T-helper 2 cell treated with Interferon-gamma antibody and Interleukin-4, amounts not matched to agents 5 μg/mL and 100 μg/mL, for 36 hours (primary cell): ENCODE measurements at regions not wholly inside any gene's neighbourhood (a gene's known extent, or its start where the extent isn't known, plus 50 kb on each side); places are given as distances from the start of the nearest gene placed in this dataset.

Experiments used
- DNase-seq: peaks from one replicate; pipeline ENCODE4 v3.0.0; 2021; ENCODE audit warnings: low spot score
- H3K27ac Mint-ChIP-seq: one replicate; pipeline ENCODE4 v1.8.0; 2021; ENCODE audit warnings: mild to moderate bottlenecking, mixed read lengths
- H3K27me3 Mint-ChIP-seq: one replicate; pipeline ENCODE4 v1.8.0; 2021; ENCODE audit warnings: low read depth, mixed read lengths
- H3K36me3 Mint-ChIP-seq: one replicate; pipeline ENCODE4 v1.8.0; 2021; ENCODE audit warnings: low read depth, mixed read lengths
- H3K4me1 Mint-ChIP-seq: one replicate; pipeline ENCODE4 v1.8.0; 2021; ENCODE audit warnings: low read depth, mixed read lengths
- H3K4me3 Mint-ChIP-seq: one replicate; pipeline ENCODE4 v1.8.0; 2022; ENCODE audit warnings: mild to moderate bottlenecking, moderate library complexity, mixed read lengths
- H3K9me3 Mint-ChIP-seq: one replicate; pipeline ENCODE4 v1.8.0; 2021; ENCODE audit warnings: mixed read lengths

- Mint-ChIP-seq H3K27ac (no peak overlapping the region), H3K36me3 (no peaks in the 10 kb centered on the region), H3K4me3 (no peak overlapping the region), H3K4me1 (no peaks in the 10 kb centered on the region), H3K27me3 (no peaks in the 10 kb centered on the region), H3K9me3 (peaks cover 38% of the 10 kb centered on the region)
- DNase-seq, result no peak
Observed at GRCh38 chr3:82807781-82808180, 1046.3 kb upstream of the GBE1 start.

DNA sequence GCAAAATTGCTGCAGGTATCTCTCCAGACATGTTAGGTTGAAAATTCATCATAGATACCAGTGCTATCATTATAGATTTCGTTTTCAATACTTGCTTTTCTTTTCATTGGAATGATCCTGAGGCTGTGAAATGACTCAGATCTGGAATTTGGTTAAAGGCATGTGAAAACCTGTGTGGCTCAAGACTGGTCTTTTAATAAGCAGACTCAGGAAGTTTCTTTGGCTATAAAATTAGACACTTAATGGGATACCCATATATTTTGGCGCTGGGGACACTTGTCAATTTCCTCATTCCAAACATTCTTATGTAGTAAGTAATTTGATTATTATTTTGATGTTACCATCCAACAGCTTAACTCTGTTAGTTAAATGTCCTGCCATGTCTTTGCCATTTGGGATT, 1041.1 kb upstream of the GBE1 start:
- Mint-ChIP-seq H3K36me3 (no peaks in the 10 kb centered on the region), H3K27me3 (no peaks in the 10 kb centered on the region), H3K27ac (no peak overlapping the region), H3K4me3 (no peak overlapping the region), H3K4me1 (no peaks in the 10 kb centered on the region), H3K9me3 (peaks cover 39% of the 10 kb centered on the region)
- no peak for DNase-seq

DNA sequence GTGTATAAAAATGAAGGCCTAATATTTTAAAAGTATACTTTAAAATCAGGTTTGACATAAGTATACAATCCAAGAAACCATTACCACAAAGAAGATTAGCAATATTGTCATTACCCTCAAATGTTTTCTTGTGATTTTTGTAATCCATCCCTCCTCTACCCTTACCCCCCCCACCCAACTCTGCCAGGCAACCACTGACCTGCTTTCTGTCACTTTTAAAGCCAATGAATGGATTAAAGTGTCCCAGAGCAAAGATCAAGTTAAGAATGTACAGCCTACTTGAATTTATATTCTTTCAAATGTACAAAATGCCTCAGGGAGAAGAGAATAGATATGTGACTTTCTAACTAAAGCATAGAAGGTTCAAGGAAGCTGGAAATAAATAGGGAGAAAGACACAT, 1038.8 kb upstream of the GBE1 start:
- no peak for DNase-seq
- Mint-ChIP-seq H3K36me3 (no peaks in the 10 kb centered on the region), H3K4me3 (no peak overlapping the region), H3K4me1 (no peaks in the 10 kb centered on the region), H3K27ac (no peak overlapping the region), H3K9me3 (peaks cover 33% of the 10 kb centered on the region), H3K27me3 (no peaks in the 10 kb centered on the region)

DNA sequence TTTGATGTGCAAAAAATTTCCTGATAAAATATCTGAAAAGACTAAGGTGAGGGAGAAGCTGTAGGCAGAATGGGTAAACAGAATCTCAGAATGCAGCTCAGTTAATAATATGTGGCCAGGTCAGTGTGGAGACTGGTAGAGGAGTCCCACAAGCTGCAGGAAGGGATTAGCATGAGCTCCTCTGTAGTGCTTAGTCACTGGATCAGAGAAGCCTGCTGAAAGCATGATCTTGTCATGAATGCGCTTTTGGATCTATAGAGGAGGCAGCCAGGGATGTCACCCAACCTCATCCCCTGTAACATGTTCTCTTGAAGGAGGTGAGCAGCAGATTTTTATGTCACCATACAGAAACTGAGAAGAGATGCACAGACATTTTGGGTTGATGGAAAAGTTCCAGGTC, 1035.3 kb upstream of the GBE1 start:
- no peak overlapping the region for H3K4me3 Mint-ChIP-seq
- peaks cover 38% of the 10 kb centered on the region for H3K9me3 Mint-ChIP-seq
- no peaks in the 10 kb centered on the region for H3K36me3 Mint-ChIP-seq
- no peaks in the 10 kb centered on the region for H3K4me1 Mint-ChIP-seq
- no peak overlapping the region for H3K27ac Mint-ChIP-seq
- H3K27me3 Mint-ChIP-seq, result no peaks in the 10 kb centered on the region
- no peak for DNase-seq

- H3K27ac Mint-ChIP-seq, result no peak overlapping the region
- no peaks in the 10 kb centered on the region for H3K4me1 Mint-ChIP-seq
- DNase-seq, result no peak
- H3K36me3 Mint-ChIP-seq, result no peaks in the 10 kb centered on the region
- H3K4me3 Mint-ChIP-seq, result no peak overlapping the region
- H3K27me3 Mint-ChIP-seq, result no peaks in the 10 kb centered on the region
- peaks cover 17% of the 10 kb centered on the region for H3K9me3 Mint-ChIP-seq
Observed at GRCh38 chr3:82791241-82791640, 1029.8 kb upstream of the GBE1 start.

DNA sequence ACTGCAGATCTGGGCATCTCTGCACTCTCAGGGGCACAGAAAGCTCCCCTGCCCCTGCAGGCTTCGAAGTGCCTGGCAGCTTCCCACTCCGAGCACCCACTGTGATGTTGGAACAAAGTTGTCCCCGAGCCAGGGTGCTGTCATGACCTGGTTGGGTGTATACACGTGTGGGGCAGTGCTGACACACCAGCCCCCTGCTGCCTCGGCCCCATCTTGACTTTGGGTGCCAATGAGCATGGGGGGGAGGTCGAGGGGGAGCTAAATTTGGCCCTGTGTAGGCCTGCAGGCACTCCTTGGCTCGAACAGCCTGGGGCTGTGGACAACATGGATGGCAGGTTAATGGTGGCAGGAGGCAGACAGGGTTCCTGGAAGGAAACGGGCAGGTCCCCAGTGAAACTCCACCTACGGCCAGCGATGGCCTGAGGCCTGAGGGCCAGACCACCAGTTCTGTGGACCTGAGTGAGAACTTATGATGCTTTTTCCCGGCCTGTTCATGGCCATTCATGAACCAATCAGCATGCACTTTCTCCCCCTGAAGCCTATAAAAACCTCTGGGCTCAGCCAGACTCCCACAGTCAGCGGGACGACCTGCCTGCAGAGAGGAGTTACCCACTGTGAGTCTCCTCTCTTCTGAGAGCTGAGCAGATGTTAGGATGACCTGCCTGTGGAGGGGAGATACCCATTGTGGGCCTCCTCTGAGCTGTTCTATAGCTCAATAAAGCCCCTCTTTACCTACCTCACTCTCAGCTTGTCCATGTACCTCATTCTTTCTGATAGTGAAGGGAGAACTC, 1029.1 kb upstream of the GBE1 start:
- no peak for DNase-seq
- Mint-ChIP-seq H3K27ac (no peak overlapping the region), H3K36me3 (no peaks in the 10 kb centered on the region), H3K27me3 (no peaks in the 10 kb centered on the region), H3K4me1 (no peaks in the 10 kb centered on the region), H3K9me3 (peaks cover 16% of the 10 kb centered on the region), H3K4me3 (no peak overlapping the region)

DNA sequence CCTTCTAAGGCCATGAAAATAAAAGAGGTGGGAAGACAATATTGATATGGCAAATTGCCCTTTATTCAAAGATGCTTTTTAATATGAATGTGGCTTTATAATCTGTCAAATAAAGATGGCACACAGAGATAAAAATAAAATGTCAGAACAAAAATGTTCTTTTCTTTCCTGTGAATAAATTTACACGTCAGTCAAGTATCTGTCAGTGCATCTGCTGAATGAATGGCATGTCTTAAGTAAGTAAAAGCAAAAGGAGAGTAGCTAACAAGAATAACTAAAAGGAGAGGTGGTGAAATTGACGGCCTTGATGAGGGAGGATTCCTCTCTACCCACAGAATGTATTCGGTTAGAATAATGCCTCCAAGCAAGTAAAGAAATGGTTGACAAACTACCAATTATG, 1021.7 kb upstream of the GBE1 start:
- H3K9me3 Mint-ChIP-seq, result peaks cover 9% of the 10 kb centered on the region
- DNase-seq, result no peak
- no peaks in the 10 kb centered on the region for H3K27me3 Mint-ChIP-seq
- H3K27ac Mint-ChIP-seq, result no peak overlapping the region
- H3K4me3 Mint-ChIP-seq, result no peak overlapping the region
- no peaks in the 10 kb centered on the region for H3K4me1 Mint-ChIP-seq
- no peaks in the 10 kb centered on the region for H3K36me3 Mint-ChIP-seq

- no peaks in the 10 kb centered on the region for H3K4me1 Mint-ChIP-seq
- H3K27me3 Mint-ChIP-seq, result no peaks in the 10 kb centered on the region
- H3K9me3 Mint-ChIP-seq, result peaks cover 29% of the 10 kb centered on the region
- DNase-seq, result no peak
- no peak overlapping the region for H3K27ac Mint-ChIP-seq
- H3K4me3 Mint-ChIP-seq, result no peak overlapping the region
- H3K36me3 Mint-ChIP-seq, result no peaks in the 10 kb centered on the region
Observed at GRCh38 chr3:82773207-82773606, 1011.8 kb upstream of the GBE1 start.

- H3K36me3 Mint-ChIP-seq, result no peaks in the 10 kb centered on the region
- H3K27ac Mint-ChIP-seq, result no peak overlapping the region
- H3K4me1 Mint-ChIP-seq, result no peaks in the 10 kb centered on the region
- peaks cover 15% of the 10 kb centered on the region for H3K9me3 Mint-ChIP-seq
- no peaks in the 10 kb centered on the region for H3K27me3 Mint-ChIP-seq
- H3K4me3 Mint-ChIP-seq, result no peak overlapping the region
- no peak for DNase-seq
Observed at GRCh38 chr3:82764521-82764920, 1003.1 kb upstream of the GBE1 start.

GRCh38 chr3:82761858-82762257, 1000.4 kb upstream of the GBE1 start:
- H3K27me3 Mint-ChIP-seq, result no peaks in the 10 kb centered on the region
- no peaks in the 10 kb centered on the region for H3K36me3 Mint-ChIP-seq
- H3K4me3 Mint-ChIP-seq, result no peak overlapping the region
- no peak for DNase-seq
- H3K9me3 Mint-ChIP-seq, result peaks cover 24% of the 10 kb centered on the region
- H3K4me1 Mint-ChIP-seq, result no peaks in the 10 kb centered on the region
- H3K27ac Mint-ChIP-seq, result no peak overlapping the region

DNA sequence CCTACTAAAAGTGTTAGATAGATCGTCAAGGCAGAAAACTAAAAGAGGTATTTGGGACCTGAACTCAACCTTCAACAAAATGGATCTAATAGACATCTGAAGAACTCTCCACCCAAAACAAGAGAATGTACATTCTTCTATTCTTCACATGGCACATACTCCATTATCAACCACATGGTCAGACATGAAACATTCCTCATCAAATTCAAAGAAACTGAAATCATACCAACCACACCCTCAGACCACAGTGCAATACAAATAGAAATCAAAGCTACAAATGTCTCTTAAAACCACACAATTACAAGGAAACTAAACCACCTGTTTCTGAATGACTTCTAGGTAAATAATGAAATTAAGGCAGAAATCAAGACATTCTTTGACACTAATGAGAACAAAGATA, 984.1 kb upstream of the GBE1 start:
- H3K27me3 Mint-ChIP-seq, result no peaks in the 10 kb centered on the region
- no peak overlapping the region for H3K4me3 Mint-ChIP-seq
- no peak overlapping the region for H3K27ac Mint-ChIP-seq
- no peaks in the 10 kb centered on the region for H3K4me1 Mint-ChIP-seq
- H3K9me3 Mint-ChIP-seq, result peaks cover 32% of the 10 kb centered on the region
- H3K36me3 Mint-ChIP-seq, result no peaks in the 10 kb centered on the region
- DNase-seq, result no peak

DNA sequence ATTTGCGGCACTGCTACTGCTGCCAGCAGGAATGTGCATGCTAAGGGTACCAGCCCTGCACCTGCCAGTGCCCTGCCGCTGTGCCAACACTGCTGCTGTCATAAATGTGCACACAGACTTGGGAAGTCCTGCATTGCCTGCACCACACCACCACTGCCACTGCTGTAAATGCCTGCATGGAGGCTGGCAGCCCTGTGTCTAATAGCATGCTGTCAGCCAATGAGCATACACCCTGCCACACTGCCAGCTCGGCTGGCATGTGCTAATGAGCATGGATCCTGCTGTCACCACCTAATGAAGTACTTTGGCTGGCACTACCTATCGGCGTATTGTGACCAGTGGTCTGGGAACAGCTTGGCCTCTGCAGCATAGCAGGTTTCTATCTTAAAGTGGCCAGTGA, 981.8 kb upstream of the GBE1 start:
- no peaks in the 10 kb centered on the region for H3K4me1 Mint-ChIP-seq
- no peaks in the 10 kb centered on the region for H3K36me3 Mint-ChIP-seq
- no peak for DNase-seq
- H3K27me3 Mint-ChIP-seq, result no peaks in the 10 kb centered on the region
- H3K4me3 Mint-ChIP-seq, result no peak overlapping the region
- H3K27ac Mint-ChIP-seq, result no peak overlapping the region
- peaks cover 43% of the 10 kb centered on the region for H3K9me3 Mint-ChIP-seq

DNA sequence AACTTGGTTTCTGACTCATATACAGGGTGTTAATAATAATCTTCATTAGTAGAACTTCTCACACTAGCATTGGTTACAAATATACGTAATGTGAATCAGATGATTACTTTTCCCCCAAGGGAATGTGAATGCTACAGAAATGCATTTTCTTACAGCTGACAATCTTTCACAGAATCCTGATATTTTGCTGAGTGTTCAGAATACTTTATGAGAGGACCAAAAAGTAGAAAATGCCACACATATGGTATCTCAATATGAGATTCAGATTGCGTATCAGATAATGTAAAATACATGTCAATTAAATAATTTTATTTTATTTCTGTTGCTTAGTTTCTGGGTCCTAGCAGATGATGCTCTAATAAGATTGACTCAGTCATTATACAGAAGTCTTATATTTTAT, 979.9 kb upstream of the GBE1 start:
- Mint-ChIP-seq H3K4me3 (no peak overlapping the region), H3K36me3 (no peaks in the 10 kb centered on the region), H3K9me3 (peaks cover 29% of the 10 kb centered on the region), H3K4me1 (no peaks in the 10 kb centered on the region), H3K27ac (no peak overlapping the region), H3K27me3 (no peaks in the 10 kb centered on the region)
- DNase-seq, result no peak

- DNase-seq, result no peak
- H3K4me3 Mint-ChIP-seq, result no peak overlapping the region
- no peaks in the 10 kb centered on the region for H3K27me3 Mint-ChIP-seq
- H3K9me3 Mint-ChIP-seq, result peaks cover 17% of the 10 kb centered on the region
- H3K4me1 Mint-ChIP-seq, result no peaks in the 10 kb centered on the region
- H3K27ac Mint-ChIP-seq, result no peak overlapping the region
- no peaks in the 10 kb centered on the region for H3K36me3 Mint-ChIP-seq
Observed at GRCh38 chr3:82739390-82739789, 977.9 kb upstream of the GBE1 start.

GRCh38 chr3:82736696-82737277, 975.3 kb upstream of the GBE1 start:
- Mint-ChIP-seq H3K36me3 (no peaks in the 10 kb centered on the region), H3K4me1 (no peaks in the 10 kb centered on the region), H3K27me3 (no peaks in the 10 kb centered on the region), H3K9me3 (peaks cover 11% of the 10 kb centered on the region), H3K27ac (no peak overlapping the region), H3K4me3 (no peak overlapping the region)
- no peak for DNase-seq
